SK-N-SH (cell line): ENCODE measurements at regions not wholly inside any gene's neighbourhood (a gene's known extent, or its start where the extent isn't known, plus 50 kb on each side); places are given as distances from the start of the nearest gene placed in this dataset.

ENCODE experiments used
- CHD2 ChIP-seq: fragments of 150-350 bp; IDR thresholded peaks from 2 replicates; pipeline ENCODE4 v1.6.1; 2018; ENCODE audit warnings: low read length; ENCODE audit not compliant: partially characterized antibody
- CTCF ChIP-seq: fragments of 200-600 bp; sonication (generic); IDR thresholded peaks from 2 replicates; pipeline ENCODE4 v1.6.1; 2017; ENCODE audit warnings: antibody characterized with exemption, mild to moderate bottlenecking, moderate library complexity
- EP300 ChIP-seq, 2 experiments: IDR thresholded peaks; 2 replicates each; pipeline versions ENCODE4 v1.4.0 to v1.6.1; 2012; ENCODE audit warnings: borderline replicate concordance in 1 of 2, low read depth in 1 of 2, low read length in 1 of 2
- EZH2phosphoT487 ChIP-seq: fragments of 200-600 bp; sonication (generic); IDR thresholded peaks from 2 replicates; pipeline ENCODE4 v1.6.1; 2017; ENCODE audit warnings: low read depth, mixed run types, mild to moderate bottlenecking, antibody characterized with exemption, moderate library complexity, borderline replicate concordance
- FOSL2 ChIP-seq: IDR thresholded peaks from 2 replicates; pipeline ENCODE4 v1.4.0; 2012; ENCODE audit warnings: low read depth, mild to moderate bottlenecking, moderate library complexity, borderline replicate concordance
- FOXJ3 ChIP-seq: sonication (generic); formaldehyde crosslinking; IDR thresholded peaks from 2 replicates; pipeline ENCODE4 v1.5.1; 2020; ENCODE audit warnings: mild to moderate bottlenecking, missing genetic modification reagents
- MAX ChIP-seq: IDR thresholded peaks from 2 replicates; pipeline ENCODE4 v1.4.0; 2012; ENCODE audit warnings: low read depth
- RFX5 ChIP-seq: IDR thresholded peaks from 2 replicates; pipeline ENCODE4 v1.6.1; 2012; ENCODE audit warnings: mild to moderate bottlenecking, improper control_type of control experiment, low read length
- RXRA ChIP-seq: IDR thresholded peaks from 2 replicates; pipeline ENCODE4 v1.4.0; 2012; ENCODE audit warnings: low read depth, mild to moderate bottlenecking, borderline replicate concordance
- SIN3A ChIP-seq: IDR thresholded peaks from 2 replicates; pipeline ENCODE4 v1.6.1; 2012; ENCODE audit warnings: low read depth, mild to moderate bottlenecking, low read length, moderate library complexity, borderline replicate concordance

- TF ChIP-seq CTCF (no peak), FOXJ3 (no peak), FOSL2 (no peak), SIN3A (no peak), EZH2phosphoT487 (no peak; the same call in 1 of the 2 replicates), CHD2 (no peak), RXRA (no peak), RFX5 (no peak), MAX (no peak), EP300 (IDR thresholded peaks at IDR 0.05; ENCODE audit: borderline replicate concordance in 1 of 2, low read depth in 1 of 2, low read length in 1 of 2) (no peak)
These were observed 64.5 kb upstream of the CTDP1 start for GRCh38 chr18:79615091-79615490.
